ENCODE measurements at regions not wholly inside any gene's neighbourhood (a gene's known extent, or its start where the extent isn't known, plus 50 kb on each side); places are given as distances from the start of the nearest gene placed in this dataset.

GRCh38 chr2:16103614-16104314 lies 163.4 kb downstream of the MYCN start:
- TF ChIP-seq CTCF (IDR thresholded peaks at IDR 0.05) (no peak), POLR2AphosphoS5 (IDR thresholded peaks at IDR 0.05; ENCODE audit: insufficient read depth in 1 of 2, low read depth in 1 of 2) (no peak)
